ENCODE measurements at regions not wholly inside any gene's neighbourhood (a gene's known extent, or its start where the extent isn't known, plus 50 kb on each side); places are given as distances from the start of the nearest gene placed in this dataset.

DNA sequence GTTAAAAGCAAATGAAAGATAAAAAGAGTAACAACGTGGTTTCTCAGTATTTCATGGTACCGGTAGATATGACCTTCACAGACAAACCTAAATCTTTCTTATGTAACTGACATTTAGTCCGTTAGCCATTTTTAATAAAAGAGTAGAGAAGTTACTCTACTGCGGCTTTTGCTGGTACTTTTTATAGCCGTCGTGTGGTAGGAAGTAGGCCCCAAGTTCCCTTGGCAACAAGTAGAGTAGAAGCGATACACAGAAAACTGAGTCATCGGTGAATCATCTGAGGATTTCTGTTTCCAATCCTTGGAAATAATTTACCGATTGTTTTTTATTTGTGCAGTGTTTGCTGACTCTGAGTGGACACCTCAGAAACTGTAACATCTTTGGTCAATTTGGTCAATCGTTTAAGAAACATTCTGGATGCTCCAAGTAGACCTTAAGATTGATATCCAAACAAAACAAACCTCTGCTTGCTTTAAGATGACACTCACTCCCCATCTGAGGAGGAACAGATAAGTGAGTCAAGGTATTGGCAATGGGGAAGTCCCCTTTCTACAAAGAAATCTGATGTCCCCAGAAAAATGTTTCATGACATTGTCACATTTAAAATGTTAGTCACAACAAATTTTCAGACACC lies 63.9 kb upstream of the AHR start:
- DNase-seq (ENCODE audit: low read depth in 2 of 2), result peak; percentile 22 to 31

DNA sequence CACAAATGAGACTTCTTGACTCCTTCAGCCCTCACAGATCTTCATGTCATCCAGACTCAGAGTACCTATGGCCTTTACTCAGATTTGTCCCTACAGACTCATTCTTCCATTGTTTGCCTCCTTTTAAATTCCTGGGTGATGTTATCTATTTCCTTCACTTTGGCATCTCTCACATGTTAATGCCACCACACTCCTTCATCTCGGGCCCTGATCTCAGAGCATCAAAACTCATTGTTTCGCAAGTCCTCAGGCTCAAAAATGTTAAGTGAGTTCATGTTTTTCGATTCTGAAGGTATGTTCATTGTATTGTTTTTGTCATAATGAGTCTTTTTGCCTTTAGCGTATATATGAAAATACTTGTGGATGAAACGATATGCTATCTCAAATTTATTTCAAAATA lies 62.3 kb upstream of the AHR start:
- no peak for DNase-seq (ENCODE audit: low read depth in 2 of 2)

DNA sequence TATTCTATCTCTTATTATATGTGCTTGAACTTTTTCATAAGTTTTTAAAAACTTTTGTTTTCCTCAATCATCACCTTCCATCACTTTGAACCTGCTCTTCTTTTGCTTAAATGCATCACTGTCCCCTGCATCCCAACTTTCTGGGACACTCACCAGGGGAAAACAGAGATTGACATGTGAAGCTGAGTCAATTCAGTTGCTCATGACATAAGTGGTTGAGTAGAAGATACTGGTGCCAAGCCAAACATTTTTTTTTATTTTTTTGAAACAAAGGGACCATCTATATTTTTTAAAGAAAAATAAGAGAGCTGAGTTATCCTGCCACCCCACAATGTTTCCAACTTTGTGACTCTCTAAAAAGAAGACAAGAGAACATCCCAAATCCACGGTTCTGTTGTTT lies 61.8 kb upstream of the AHR start:
- DNase-seq (ENCODE audit: low read depth in 2 of 2), result no peak

DNA sequence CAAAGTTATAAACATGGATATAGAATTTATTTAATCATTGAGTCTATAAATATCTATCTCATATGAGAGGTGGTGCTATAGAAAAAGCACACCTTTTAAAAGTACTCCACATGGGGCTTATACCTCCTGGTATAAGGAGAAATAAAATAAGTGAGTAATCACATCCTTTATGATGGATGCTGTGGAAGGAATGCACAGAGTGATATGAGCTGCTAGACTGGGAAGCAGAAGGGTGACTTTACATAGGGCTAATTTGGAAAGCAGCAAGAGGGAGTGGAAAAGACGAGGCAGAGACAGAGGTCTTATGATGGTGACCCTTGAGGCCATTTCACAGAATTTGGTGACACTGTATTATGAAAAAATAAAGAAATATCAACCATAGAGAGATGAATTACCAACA lies 59.4 kb upstream of the AHR start:
- no peak for DNase-seq (ENCODE audit: low read depth in 2 of 2)

DNA sequence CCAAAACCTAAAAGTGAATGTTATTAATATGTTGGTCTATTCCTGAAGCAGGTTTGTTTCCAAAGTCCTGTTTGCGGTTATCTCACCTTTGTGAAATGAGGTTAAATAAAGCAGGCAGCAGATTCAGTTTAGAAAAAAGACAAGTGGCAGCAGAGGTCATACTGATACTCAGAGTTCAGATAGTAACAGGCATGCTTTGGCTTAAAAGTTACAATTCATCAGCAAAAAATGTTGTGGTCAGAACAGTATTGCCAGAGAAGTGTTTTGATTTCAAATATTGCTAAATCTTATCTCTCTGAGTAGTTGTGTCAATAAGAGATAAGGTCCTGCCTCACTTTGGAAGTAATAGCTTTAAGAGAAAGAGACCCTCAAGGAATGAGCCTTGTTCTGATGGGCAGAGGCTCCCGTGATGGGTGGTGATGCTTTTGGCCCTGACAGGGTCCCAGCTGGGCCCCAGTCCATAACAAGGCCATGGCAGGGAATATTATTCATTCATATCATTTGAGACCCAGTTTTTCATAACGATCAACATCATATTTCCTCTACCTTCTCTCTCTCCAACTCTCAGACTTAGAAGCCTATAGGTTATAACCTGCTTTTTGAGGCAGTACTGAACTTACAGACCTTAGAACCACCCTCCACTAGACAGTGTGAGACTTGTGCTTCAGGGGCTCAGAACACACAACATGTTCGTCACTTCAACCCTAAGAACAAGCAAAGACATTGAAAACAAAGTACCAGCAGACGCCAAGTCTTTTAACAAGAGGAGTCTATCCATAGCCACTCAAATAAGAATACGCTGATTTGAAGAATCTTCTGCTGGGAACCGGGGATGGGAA lies 58.5 kb upstream of the AHR start:
- no peak for DNase-seq (ENCODE audit: low read depth in 2 of 2)

DNA sequence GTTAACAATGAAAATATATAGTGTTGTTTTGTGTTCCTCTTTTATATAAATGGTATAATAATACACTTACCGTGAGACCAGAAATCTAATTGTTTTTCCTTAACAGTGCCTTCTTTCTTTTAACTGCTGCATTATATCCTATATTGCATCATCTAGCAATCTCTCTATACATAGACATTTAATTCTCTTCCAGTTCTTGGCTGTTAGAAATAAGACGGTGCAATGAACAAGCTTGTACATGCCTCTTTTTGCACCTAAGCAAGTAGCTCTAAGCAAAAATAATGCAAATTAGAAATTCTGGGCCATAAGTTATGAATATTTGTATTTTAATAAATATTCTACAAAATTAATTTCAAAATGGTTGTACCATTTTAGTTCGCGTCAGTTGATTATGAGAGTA lies 55.9 kb upstream of the AHR start:
- no peak for DNase-seq (ENCODE audit: low read depth in 2 of 2)

DNA sequence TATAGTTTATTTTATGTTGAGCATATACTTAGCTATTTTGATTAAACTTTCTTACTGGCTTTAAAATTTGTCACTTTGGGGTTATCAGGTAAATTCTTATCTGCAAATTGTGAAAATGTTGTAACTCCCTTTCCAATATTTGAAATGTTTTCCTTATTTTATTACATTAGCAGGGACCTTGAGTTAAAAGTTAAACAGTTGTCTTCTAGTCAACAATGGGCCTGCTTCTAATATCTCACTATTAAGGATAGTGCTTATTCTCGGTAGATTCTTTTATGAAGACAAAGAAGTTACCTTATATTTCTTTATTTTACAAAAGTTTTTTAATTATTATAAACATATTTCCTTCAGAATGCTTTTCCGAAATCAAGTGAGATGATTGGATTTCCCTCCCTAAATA lies 53.7 kb upstream of the AHR start:
- no peak for DNase-seq (ENCODE audit: low read depth in 2 of 2)

DNA sequence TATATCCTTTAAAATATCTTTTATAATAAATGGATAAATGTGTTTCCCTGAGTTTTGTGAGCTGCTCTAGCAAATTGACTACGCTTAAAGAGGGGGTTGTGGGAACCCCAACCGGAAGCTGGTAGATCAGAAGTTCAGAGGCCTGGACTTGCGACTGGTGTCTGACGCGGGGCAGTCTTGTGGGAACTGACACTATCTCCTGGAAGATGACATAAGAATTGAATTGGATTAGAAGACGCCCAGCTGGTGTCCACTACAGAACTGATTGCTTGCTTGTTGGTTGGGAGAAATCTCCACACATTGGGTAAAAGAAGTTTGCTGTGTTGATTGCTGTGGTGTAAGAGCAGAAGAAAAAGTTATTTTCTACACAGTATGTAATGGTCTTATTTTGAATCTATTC lies 51.1 kb upstream of the AHR start:
- no peak for DNase-seq (ENCODE audit: low read depth in 2 of 2)

DNA sequence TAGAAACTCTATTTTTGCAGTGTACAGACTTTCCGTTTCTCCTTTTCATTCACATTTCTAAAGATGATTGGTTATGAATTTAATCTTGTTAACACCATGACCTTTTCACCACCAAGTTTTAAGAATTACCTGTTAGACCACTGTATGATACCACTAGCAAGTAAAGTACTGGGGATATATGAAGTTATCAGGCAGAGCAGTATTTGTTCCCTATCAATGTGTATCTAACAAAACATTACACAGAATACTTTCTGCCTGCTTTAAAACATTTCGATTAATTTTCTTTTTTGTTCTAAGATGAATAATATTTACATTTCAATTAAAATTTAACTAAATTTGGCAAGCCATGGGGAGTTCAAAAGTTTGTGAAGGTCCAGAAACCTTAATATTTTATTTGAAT lies 49.9 kb upstream of the AHR start:
- no peak for DNase-seq (ENCODE audit: low read depth in 2 of 2)
